GM12878 (cell line): ENCODE measurements at regions not wholly inside any gene's neighbourhood (a gene's known extent, or its start where the extent isn't known, plus 50 kb on each side); places are given as distances from the start of the nearest gene placed in this dataset.

Source experiments
- ATAC-seq: fragments of 200-7000 bp; cut with Tn5 transposase; 3 replicates; pipeline ENCODE4 v1.9.1; 2020; ENCODE audit warnings: mild to moderate bottlenecking, moderate library complexity
- BruUV-seq: library from RNA; stranded (reverse); fragments of 400-500 nt; replicated peaks from 2 replicates; lab custom pipeline; 2021; lab: Mats Ljungman, UMichigan
- CTCF ChIA-PET: fragments of 300-600 bp; sonication (Branson Sonifier 250); formaldehyde crosslinking; extraction: SDS; loops from one replicate; lab custom pipeline; 2021; ENCODE audit warnings: inconsistent platforms; lab: Yijun Ruan, JAX
- POLR2A ChIA-PET: fragments of 350-600 bp; formaldehyde crosslinking; extraction: SDS; loops from one replicate; lab custom pipeline; 2021; ENCODE audit warnings: inconsistent platforms; lab: Charles Lee
- RAD21 ChIA-PET: fragments of 300-600 bp; sonication (Branson Sonifier 250); formaldehyde crosslinking; loops from one replicate; lab custom pipeline; 2023; ENCODE audit warnings: antibody characterized with exemption; ENCODE audit not compliant: unreplicated experiment; lab: Charles Lee
- SMC1A ChIA-PET: fragments of 300-600 bp; sonication (Branson Sonifier 250); formaldehyde crosslinking; loops from one replicate; lab custom pipeline; 2023; ENCODE audit not compliant: unreplicated experiment, uncharacterized antibody; lab: Charles Lee
- DNase-seq: peaks from one replicate; pipeline ENCODE4 v3.0.0-alpha.2; 2011; ENCODE audit warnings: low read depth, low spot score
- FAIRE-seq: peaks from 3 replicates; lab custom pipeline; 2011; peaks lifted over from hg19 to GRCh38; lab: Jason Lieb, UNC
- H2AFZ ChIP-seq: 2 replicates; pipeline ENCODE4 v1.6.0; 2011; ENCODE audit warnings: low read depth, low read length, control low read depth; ENCODE audit not compliant: control insufficient read depth
- H3K27ac ChIP-seq: 2 replicates; pipeline ENCODE4 v1.5.1; 2011; ENCODE audit warnings: control low read depth; ENCODE audit not compliant: control insufficient read depth, insufficient read depth
- H3K27me3 ChIP-seq, 2 experiments: replicated peaks in 1 of 2; 2 replicates each; pipeline versions ENCODE4 v1.6.0 to v1.6.1; 2011; ENCODE audit warnings: low read length in 1 of 2; ENCODE audit not compliant: control insufficient read depth in 2 of 2, insufficient read depth in 2 of 2
- H3K36me3 ChIP-seq, 2 experiments: 2 replicates each; pipeline ENCODE4 v1.5.1; 2011; ENCODE audit warnings: low read length in 1 of 2; ENCODE audit not compliant: control insufficient read depth in 2 of 2, insufficient read depth in 2 of 2
- H3K4me1 ChIP-seq: 2 replicates; pipeline ENCODE4 v1.6.1; 2011; ENCODE audit warnings: mild to moderate bottlenecking, low read length, moderate library complexity, mixed read lengths; ENCODE audit not compliant: control insufficient read depth, insufficient read depth
- H3K4me2 ChIP-seq: 2 replicates; pipeline ENCODE4 v1.6.0; 2011; ENCODE audit warnings: control low read depth; ENCODE audit not compliant: control insufficient read depth, insufficient read depth
- H3K4me3 ChIP-seq: fragments of 200-600 bp; sonication (generic); 2 replicates; pipeline ENCODE4 v1.5.1; 2016
- H3K79me2 ChIP-seq: 2 replicates; pipeline ENCODE4 v1.6.0; 2011; ENCODE audit warnings: low read length; ENCODE audit not compliant: control insufficient read depth, insufficient read depth
- H3K9ac ChIP-seq: 2 replicates; pipeline ENCODE4 v1.8.0; 2011; ENCODE audit warnings: low read length, control low read depth, mixed read lengths; ENCODE audit not compliant: control insufficient read depth, insufficient read depth
- H3K9me3 ChIP-seq: replicated peaks from 3 replicates; pipeline ENCODE4 v1.5.1; 2011; ENCODE audit warnings: mild to moderate bottlenecking, low read length; ENCODE audit not compliant: control insufficient read depth, insufficient read depth
- H4K20me1 ChIP-seq: 2 replicates; pipeline ENCODE4 v1.6.0; 2011; ENCODE audit not compliant: control insufficient read depth, insufficient read depth
- CREB1 ChIP-seq: IDR thresholded peaks from 2 replicates; pipeline ENCODE4 v1.6.1; 2012; ENCODE audit warnings: low read depth, mild to moderate bottlenecking, inconsistent platforms
- JUNB ChIP-seq: IDR thresholded peaks from 2 replicates; pipeline ENCODE4 v1.6.1; 2016; ENCODE audit warnings: antibody characterized with exemption, mild to moderate bottlenecking
- JUND ChIP-seq: IDR thresholded peaks from 2 replicates; pipeline ENCODE4 v1.6.1; 2012; ENCODE audit warnings: low read depth, mild to moderate bottlenecking, low read length, improper control_type of control experiment, moderate library complexity
- MEF2A ChIP-seq: IDR thresholded peaks from 2 replicates; pipeline ENCODE4 v1.6.1; 2011; ENCODE audit warnings: low read depth, mild to moderate bottlenecking, low read length, moderate library complexity; ENCODE audit not compliant: insufficient read depth
- NFIC ChIP-seq: IDR thresholded peaks from 2 replicates; pipeline ENCODE4 v1.6.1; 2012; ENCODE audit warnings: low read depth, mild to moderate bottlenecking, inconsistent platforms, low read length, moderate library complexity
- NR2F1 ChIP-seq: fragments of 450-650 bp; conservative IDR thresholded peaks from 2 replicates; pipeline ENCODE4 v1.6.1; 2017; ENCODE audit warnings: mild to moderate bottlenecking
- RELA ChIP-seq: fragments of 450-650 bp; IDR thresholded peaks from 2 replicates; pipeline ENCODE4 v1.8.0; 2014; ENCODE audit warnings: borderline replicate concordance; ENCODE audit not compliant: partially characterized antibody
- WRNIP1 ChIP-seq: IDR thresholded peaks from 2 replicates; pipeline ENCODE4 v1.6.1; 2011; ENCODE audit warnings: low read depth, low read length, improper control_type of control experiment, borderline replicate concordance
- YBX1 ChIP-seq: fragments of 450-650 bp; IDR thresholded peaks from 2 replicates; pipeline ENCODE4 v1.6.1; 2016; ENCODE audit warnings: antibody characterized with exemption
- ZNF274 ChIP-seq: IDR thresholded peaks from one replicate; pipeline ENCODE4 v1.8.0; 2011; ENCODE audit not compliant: insufficient read length, insufficient read depth
- ZZZ3 ChIP-seq: IDR thresholded peaks from 2 replicates; pipeline ENCODE4 v1.6.1; 2011; ENCODE audit warnings: low read depth; ENCODE audit not compliant: control insufficient read depth, insufficient read length
- WGBS: methylation state at CpG from one replicate; pipeline ENCODE4 v1.1.6; 2016; ENCODE audit warnings: low lambda C conversion rate; ENCODE audit not compliant: insufficient replicate concordance, insufficient coverage; ENCODE audit errors: missing lambda C conversion rate; 5-methylcytosine and 5-hydroxymethylcytosine counted together
- in situ Hi-C: fragments of 300-500 bp; cut with MboI; formaldehyde crosslinking; loops from 9 replicates; pipeline ENCODE4 v1.14.3; 2018; ENCODE audit warnings: mixed read lengths
- intact Hi-C: fragments of 100-400 bp; cut with micrococcal nuclease; formaldehyde crosslinking; loops from one replicate; pipeline ENCODE4 v1.14.2; 2022; ENCODE audit not compliant: unreplicated experiment
- TF ChIP-seq, protein P1 (sequence below): fragments of 450-650 bp; formaldehyde crosslinking; IDR thresholded peaks from 2 replicates; pipeline ENCODE4 v1.4.0; 2020; ENCODE audit warnings: mild to moderate bottlenecking, moderate library complexity
- TF ChIP-seq, protein P2 (sequence below): IDR thresholded peaks from 2 replicates; pipeline ENCODE4 v1.6.1; 2011; ENCODE audit warnings: low read depth, mild to moderate bottlenecking, low read length, moderate library complexity, borderline replicate concordance; ENCODE audit errors: extremely low read depth
- TF ChIP-seq, protein P3 (sequence below): IDR thresholded peaks from 2 replicates; pipeline ENCODE4 v1.6.1; 2012; ENCODE audit warnings: low read length, inconsistent platforms

DNA sequence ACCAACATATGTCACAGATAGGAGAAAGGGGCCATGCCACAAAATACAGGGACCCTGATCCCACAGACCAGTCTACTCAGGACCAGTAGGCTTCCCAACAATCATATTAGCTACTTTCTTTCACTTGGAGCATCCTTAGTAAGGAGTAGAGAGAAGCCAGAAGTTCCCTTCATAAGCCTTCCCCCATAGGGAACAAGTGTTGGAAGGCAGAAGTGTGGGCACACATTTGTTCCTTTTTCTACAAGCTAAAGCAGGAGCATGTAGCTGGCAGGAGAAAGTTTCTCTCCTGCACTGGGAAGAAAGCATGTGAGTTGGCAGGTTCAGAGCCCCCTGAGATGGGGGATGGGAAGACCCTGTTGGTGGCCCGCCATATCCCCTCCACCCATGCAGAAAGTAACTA, 165.4 kb downstream of the KCTD12 start (continued):
- TF ChIP-seq ZNF274 (no peak), NFIC (no peak), ZZZ3 (no peak)
- TF ChIP-seq, protein P1, sequence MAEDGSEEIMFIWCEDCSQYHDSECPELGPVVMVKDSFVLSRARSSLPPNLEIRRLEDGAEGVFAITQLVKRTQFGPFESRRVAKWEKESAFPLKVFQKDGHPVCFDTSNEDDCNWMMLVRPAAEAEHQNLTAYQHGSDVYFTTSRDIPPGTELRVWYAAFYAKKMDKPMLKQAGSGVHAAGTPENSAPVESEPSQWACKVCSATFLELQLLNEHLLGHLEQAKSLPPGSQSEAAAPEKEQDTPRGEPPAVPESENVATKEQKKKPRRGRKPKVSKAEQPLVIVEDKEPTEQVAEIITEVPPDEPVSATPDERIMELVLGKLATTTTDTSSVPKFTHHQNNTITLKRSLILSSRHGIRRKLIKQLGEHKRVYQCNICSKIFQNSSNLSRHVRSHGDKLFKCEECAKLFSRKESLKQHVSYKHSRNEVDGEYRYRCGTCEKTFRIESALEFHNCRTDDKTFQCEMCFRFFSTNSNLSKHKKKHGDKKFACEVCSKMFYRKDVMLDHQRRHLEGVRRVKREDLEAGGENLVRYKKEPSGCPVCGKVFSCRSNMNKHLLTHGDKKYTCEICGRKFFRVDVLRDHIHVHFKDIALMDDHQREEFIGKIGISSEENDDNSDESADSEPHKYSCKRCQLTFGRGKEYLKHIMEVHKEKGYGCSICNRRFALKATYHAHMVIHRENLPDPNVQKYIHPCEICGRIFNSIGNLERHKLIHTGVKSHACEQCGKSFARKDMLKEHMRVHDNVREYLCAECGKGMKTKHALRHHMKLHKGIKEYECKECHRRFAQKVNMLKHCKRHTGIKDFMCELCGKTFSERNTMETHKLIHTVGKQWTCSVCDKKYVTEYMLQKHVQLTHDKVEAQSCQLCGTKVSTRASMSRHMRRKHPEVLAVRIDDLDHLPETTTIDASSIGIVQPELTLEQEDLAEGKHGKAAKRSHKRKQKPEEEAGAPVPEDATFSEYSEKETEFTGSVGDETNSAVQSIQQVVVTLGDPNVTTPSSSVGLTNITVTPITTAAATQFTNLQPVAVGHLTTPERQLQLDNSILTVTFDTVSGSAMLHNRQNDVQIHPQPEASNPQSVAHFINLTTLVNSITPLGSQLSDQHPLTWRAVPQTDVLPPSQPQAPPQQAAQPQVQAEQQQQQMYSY (CRISPR knock-in tag), result no peak

DNA sequence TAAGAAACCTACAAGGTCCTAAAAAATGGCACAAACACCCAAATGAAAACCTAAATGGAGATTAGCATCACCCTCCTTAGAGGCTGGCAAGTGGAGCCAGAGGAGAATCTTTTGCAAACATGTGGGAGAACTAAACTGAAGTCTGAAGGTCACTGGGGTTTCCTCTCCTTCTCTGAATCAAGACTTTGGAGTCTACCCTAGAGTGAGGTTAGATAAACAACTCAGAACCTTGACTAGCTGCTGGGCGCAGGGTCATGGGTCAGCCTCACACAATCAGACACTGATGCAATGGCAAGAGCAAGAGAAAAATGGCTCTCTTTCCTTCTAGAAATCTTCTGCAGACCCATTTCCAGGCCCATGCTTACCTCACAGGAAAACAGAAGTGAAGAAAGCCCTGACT, 165.8 kb downstream of the KCTD12 start:
- H3K4me2 ChIP-seq, result no peak overlapping the region
- no peaks in the 10 kb centered on the region for H3K79me2 ChIP-seq
- POLR2A ChIA-PET, result no interaction called here
- no TSS peak for BruUV-seq
- no peak for FAIRE-seq
- TF ChIP-seq MEF2A (no peak), NR2F1 (no peak), CREB1 (no peak), YBX1 (no peak), JUNB (no peak), JUND (no peak), WRNIP1 (no peak), RELA (no peak)
- TF ChIP-seq, protein P2, sequence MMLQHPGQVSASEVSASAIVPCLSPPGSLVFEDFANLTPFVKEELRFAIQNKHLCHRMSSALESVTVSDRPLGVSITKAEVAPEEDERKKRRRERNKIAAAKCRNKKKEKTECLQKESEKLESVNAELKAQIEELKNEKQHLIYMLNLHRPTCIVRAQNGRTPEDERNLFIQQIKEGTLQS, result no peak
- TF ChIP-seq, protein P3, sequence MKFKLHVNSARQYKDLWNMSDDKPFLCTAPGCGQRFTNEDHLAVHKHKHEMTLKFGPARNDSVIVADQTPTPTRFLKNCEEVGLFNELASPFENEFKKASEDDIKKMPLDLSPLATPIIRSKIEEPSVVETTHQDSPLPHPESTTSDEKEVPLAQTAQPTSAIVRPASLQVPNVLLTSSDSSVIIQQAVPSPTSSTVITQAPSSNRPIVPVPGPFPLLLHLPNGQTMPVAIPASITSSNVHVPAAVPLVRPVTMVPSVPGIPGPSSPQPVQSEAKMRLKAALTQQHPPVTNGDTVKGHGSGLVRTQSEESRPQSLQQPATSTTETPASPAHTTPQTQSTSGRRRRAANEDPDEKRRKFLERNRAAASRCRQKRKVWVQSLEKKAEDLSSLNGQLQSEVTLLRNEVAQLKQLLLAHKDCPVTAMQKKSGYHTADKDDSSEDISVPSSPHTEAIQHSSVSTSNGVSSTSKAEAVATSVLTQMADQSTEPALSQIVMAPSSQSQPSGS, result no peak
- TF ChIP-seq, all 136 proteins: peak for 0
- Histone ChIP-seq H3K4me3 (no peak overlapping the region), H3K27me3 (no peaks in the 10 kb centered on the region), H3K9ac (no peak overlapping the region), H2AFZ (no peak overlapping the region), H3K36me3 (no peaks in the 10 kb centered on the region), H3K27ac (no peak overlapping the region), H4K20me1 (no peaks in the 10 kb centered on the region), H3K9me3 (no peaks in the 10 kb centered on the region), H3K4me1 (no peaks in the 10 kb centered on the region)
- RAD21 ChIA-PET, result no interaction called here
- ATAC-seq (no peak), DNase-seq (no peak)
- SMC1A ChIA-PET, result no interaction called here
- CTCF ChIA-PET, result no interaction called here
- 0% methylated on average over 1 of the region's 1 CpG for WGBS
- in situ Hi-C loops, result no loop called here
- intact Hi-C loops, result no loop called here
